ENCODE measurements at regions not wholly inside any gene's neighbourhood (a gene's known extent, or its start where the extent isn't known, plus 50 kb on each side); places are given as distances from the start of the nearest gene placed in this dataset.

DNA sequence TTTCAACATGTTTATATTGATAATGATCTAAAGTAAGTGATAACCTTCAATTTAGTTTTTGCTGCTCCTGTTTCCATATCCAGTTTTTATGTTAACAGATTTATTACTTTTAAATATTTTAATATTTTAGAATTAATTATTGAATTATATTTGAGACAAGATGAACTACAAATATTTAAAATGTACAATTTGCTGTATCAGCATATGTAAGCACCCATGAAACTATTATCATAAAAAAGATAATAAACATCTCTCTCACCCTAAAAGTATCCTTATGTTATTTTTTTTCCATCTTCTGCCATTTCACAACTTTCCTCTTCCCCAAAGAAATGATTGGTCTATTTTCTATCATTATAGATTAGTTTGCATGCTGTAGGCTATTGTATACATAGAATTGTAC lies 1426.6 kb upstream of the PRR20A start:
- DNase-seq, result no peak
- TF ChIP-seq, protein P1, sequence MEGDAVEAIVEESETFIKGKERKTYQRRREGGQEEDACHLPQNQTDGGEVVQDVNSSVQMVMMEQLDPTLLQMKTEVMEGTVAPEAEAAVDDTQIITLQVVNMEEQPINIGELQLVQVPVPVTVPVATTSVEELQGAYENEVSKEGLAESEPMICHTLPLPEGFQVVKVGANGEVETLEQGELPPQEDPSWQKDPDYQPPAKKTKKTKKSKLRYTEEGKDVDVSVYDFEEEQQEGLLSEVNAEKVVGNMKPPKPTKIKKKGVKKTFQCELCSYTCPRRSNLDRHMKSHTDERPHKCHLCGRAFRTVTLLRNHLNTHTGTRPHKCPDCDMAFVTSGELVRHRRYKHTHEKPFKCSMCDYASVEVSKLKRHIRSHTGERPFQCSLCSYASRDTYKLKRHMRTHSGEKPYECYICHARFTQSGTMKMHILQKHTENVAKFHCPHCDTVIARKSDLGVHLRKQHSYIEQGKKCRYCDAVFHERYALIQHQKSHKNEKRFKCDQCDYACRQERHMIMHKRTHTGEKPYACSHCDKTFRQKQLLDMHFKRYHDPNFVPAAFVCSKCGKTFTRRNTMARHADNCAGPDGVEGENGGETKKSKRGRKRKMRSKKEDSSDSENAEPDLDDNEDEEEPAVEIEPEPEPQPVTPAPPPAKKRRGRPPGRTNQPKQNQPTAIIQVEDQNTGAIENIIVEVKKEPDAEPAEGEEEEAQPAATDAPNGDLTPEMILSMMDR (IDR thresholded peaks at IDR 0.05), result no peak
- TF ChIP-seq EP300 (IDR thresholded peaks at IDR 0.05) (no peak), POLR2A (IDR thresholded peaks at IDR 0.05) (no peak), POLR2AphosphoS5 (IDR thresholded peaks at IDR 0.05) (no peak)
- Histone ChIP-seq H3K9me3 (peaks cover 0 to 16% (median 0%) of the 10 kb centered on the region in 4 donors), H3K27ac (no peak overlapping the region), H3K27me3 (no peaks in the 10 kb centered on the region), H3K36me3 (no peaks in the 10 kb centered on the region), H3K4me3 (no peak overlapping the region), H3K4me1 (no peaks in the 10 kb centered on the region)
- intact Hi-C loops (cut with DNase I; ENCODE audit: low total_unique reads), result no loop called here

DNA sequence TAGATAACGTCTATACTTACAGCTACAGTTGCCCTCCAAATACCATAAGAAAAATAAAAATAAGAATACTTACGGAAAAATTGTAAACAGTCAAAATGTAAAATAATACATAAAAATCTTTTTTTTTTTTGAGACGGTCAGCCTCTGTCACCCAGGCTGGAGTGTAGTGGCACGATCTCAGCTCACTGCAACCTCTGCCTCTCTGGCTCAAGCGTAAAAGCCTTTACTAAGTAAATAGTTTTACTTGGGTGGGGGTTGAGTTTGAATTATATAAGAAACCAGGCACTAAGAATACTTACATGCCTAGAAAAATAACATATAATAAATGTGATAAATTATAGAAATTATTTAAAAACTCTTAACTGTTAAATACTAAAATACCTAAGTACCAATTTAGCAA lies 1413.0 kb upstream of the PRR20A start:
- no peak overlapping the region for H3K4me3 ChIP-seq
- TF ChIP-seq EP300 (IDR thresholded peaks at IDR 0.05) (no peak), POLR2A (IDR thresholded peaks at IDR 0.05) (no peak), POLR2AphosphoS5 (IDR thresholded peaks at IDR 0.05) (no peak)
- TF ChIP-seq, protein P1 (IDR thresholded peaks at IDR 0.05), result no peak
- 65 to 75% (median 71%) methylated on average over 5 of the region's 5 CpGs for WGBS, 5 donors
- no peak overlapping the region for H3K27ac ChIP-seq
- H3K36me3 ChIP-seq, result no peaks in the 10 kb centered on the region
- H3K4me1 ChIP-seq, result no peaks in the 10 kb centered on the region
- intact Hi-C loops (cut with DNase I; ENCODE audit: low total_unique reads), result no loop called here
- no peak for DNase-seq
- no peaks in the 10 kb centered on the region for H3K9me3 ChIP-seq
- H3K27me3 ChIP-seq, result no peaks in the 10 kb centered on the region

DNA sequence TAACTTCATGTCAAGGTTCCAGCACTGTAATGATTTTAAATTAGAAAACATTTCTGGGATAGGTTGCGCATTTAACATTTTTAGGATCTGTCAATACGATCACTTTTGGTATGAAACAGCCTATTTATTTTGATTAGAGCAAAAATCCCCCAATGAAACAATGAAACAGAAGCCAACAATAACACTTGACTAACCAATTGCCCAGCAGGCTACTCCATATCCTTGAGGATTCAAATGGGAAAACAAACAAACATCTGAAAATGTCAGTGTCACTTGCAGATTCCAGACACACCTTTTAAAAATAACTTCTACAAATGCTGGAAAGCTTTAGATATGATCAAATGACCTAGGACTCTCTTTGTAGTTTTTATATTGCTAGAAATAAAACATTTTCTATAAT lies 1412.5 kb upstream of the PRR20A start:
- no peaks in the 10 kb centered on the region for H3K27me3 ChIP-seq
- no peaks in the 10 kb centered on the region for H3K9me3 ChIP-seq
- no peak for DNase-seq
- no peak overlapping the region for H3K27ac ChIP-seq
- TF ChIP-seq POLR2AphosphoS5 (IDR thresholded peaks at IDR 0.05), result no peak
- TF ChIP-seq, protein P1 (IDR thresholded peaks at IDR 0.05), result no peak
- TF ChIP-seq POLR2A (IDR thresholded peaks at IDR 0.05), result no peak
- no peak for TF ChIP-seq EP300 (IDR thresholded peaks at IDR 0.05)
- WGBS, 5 donors, result 79 to 89% (median 83%) methylated on average over 2 of the region's 2 CpGs
- no peaks in the 10 kb centered on the region for H3K4me1 ChIP-seq
- intact Hi-C loops (cut with DNase I; ENCODE audit: low total_unique reads), result no loop called here
- H3K4me3 ChIP-seq, result no peak overlapping the region
- no peaks in the 10 kb centered on the region for H3K36me3 ChIP-seq

DNA sequence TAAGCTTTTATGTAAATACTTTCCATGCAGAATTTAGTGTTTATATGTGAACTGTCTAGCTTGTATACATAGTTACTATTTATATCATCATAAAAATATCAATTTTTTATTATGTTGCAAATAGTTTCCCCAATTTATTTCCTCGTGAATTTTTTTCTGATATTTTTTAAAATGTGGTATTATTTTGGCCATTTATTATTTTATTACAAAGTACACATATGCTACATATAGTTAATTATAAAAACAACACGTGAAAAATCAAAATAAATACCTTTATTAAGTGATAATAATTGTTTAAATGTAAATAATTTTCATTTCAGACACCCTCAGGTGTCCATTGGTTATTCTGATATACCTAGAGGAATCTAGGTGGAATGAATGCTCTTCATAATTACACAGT lies 1394.9 kb upstream of the PRR20A start:
- WGBS, 5 donors, result 42 to 49% (median 47%) methylated on average over 2 of the region's 2 CpGs
- no peaks in the 10 kb centered on the region for H3K4me1 ChIP-seq
- H3K9me3 ChIP-seq, result no peaks in the 10 kb centered on the region
- TF ChIP-seq EP300 (IDR thresholded peaks at IDR 0.05), result no peak
- H3K27ac ChIP-seq, result no peak overlapping the region
- no peak for DNase-seq
- H3K4me3 ChIP-seq, result no peak overlapping the region
- no peaks in the 10 kb centered on the region for H3K36me3 ChIP-seq
- intact Hi-C loops (cut with DNase I; ENCODE audit: low total_unique reads), result no loop called here
- H3K27me3 ChIP-seq, result no peaks in the 10 kb centered on the region

DNA sequence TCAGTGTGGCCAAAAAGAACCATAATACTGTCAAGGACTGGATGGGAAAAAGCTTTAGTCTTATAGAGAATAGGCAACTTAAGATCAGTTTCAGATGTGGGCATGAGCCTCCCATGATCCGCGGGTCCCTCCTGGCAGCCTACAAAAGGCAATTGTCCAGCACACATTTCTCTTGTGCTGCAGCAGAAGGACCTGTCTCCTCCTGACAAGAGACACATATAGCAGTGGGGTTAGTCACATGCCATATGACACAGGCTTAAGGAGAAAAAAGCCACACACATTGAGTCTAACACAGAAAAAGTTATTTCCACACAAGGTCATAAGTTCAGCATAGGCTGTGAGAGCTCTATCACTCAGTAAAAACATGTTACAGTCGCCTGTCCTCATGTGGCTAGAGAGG lies 1378.7 kb upstream of the PRR20A start:
- 73 to 89% (median 86%) methylated on average over 3 of the region's 3 CpGs for WGBS, 5 donors
- no peak for TF ChIP-seq EP300 (IDR thresholded peaks at IDR 0.05)
- DNase-seq, result no peak
- Histone ChIP-seq H3K36me3 (no peaks in the 10 kb centered on the region), H3K4me1 (no peaks in the 10 kb centered on the region), H3K9me3 (no peaks in the 10 kb centered on the region), H3K4me3 (no peak overlapping the region), H3K27me3 (no peaks in the 10 kb centered on the region), H3K27ac (no peak overlapping the region)
- intact Hi-C loops (cut with DNase I; ENCODE audit: low total_unique reads), result no loop called here

DNA sequence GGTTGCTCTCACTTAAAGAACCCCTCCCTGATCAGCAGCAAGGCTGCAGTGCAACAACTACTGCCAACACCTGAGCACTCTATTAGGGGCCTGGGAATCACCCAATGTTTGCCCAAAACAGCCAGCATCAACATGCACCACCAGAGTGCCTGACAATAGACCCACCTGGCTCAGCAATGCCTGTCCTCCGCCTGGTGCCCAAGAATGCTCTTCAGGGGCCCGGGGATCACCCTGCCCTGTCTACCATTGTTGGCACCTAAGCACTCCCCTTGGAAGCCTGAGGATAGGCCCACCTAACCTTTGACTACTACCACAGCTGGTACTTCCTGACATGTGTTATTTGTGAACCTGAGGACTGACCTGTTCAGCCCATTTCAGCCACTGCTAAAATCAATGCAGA lies 1363.1 kb upstream of the PRR20A start:
- 17 to 95% (median 83%) methylated on average over 1 to 2 of the region's 2 CpGs for WGBS, 5 donors
- no peaks in the 10 kb centered on the region for H3K36me3 ChIP-seq
- H3K27ac ChIP-seq, result no peak overlapping the region
- H3K4me3 ChIP-seq, result no peak overlapping the region
- H3K9me3 ChIP-seq, result no peaks in the 10 kb centered on the region
- TF ChIP-seq POLR2AphosphoS5 (IDR thresholded peaks at IDR 0.05), result no peak
- TF ChIP-seq, protein P1 (IDR thresholded peaks at IDR 0.05), result no peak
- TF ChIP-seq POLR2A (IDR thresholded peaks at IDR 0.05), result no peak
- no peak for TF ChIP-seq EP300 (IDR thresholded peaks at IDR 0.05)
- H3K4me1 ChIP-seq, result no peaks in the 10 kb centered on the region
- H3K27me3 ChIP-seq, result no peaks in the 10 kb centered on the region
- DNase-seq, result no peak
- intact Hi-C loops (cut with DNase I; ENCODE audit: low total_unique reads), result no loop called here

All from stomach (tissue), 8 donors.